OCI-LY3 (cell line): ENCODE measurements at regions not wholly inside any gene's neighbourhood (a gene's known extent, or its start where the extent isn't known, plus 50 kb on each side); places are given as distances from the start of the nearest gene placed in this dataset.

Experiments
- CTCF ChIP-seq: fragments of 200-600, 300-600 bp; sonication (generic); IDR thresholded peaks from 2 replicates; pipeline ENCODE4 v1.5.1; 2014; ENCODE audit warnings: antibody characterized with exemption, low read length, low read depth
- EZH2phosphoT487 ChIP-seq: fragments of 200-600 bp; shearing (Covaris generic); IDR thresholded peaks from 2 replicates; pipeline ENCODE4 v1.6.1; 2018; ENCODE audit warnings: antibody characterized with exemption, mixed run types, low read depth

GRCh38 chr4:3701736-3702560, 64.2 kb upstream of the ADRA2C start:
- TF ChIP-seq CTCF (no peak), EZH2phosphoT487 (no peak)
